B cell (primary cell): ENCODE measurements at regions not wholly inside any gene's neighbourhood (a gene's known extent, or its start where the extent isn't known, plus 50 kb on each side); places are given as distances from the start of the nearest gene placed in this dataset.

Source experiments
- CTCF ChIP-seq: fragments of 200-600 bp; IDR thresholded peaks from one replicate; pipeline ENCODE4 v1.8.0; 2022; ENCODE audit warnings: antibody characterized with exemption, mild to moderate bottlenecking
- EZH2 ChIP-seq: IDR thresholded peaks from 2 replicates; pipeline ENCODE4 v1.6.1; 2012; ENCODE audit warnings: borderline replicate concordance, low read depth, mild to moderate bottlenecking, moderate library complexity, low read length; ENCODE audit not compliant: insufficient read depth, poor library complexity, severe bottlenecking

- TF ChIP-seq CTCF: no peak
- no peak for TF ChIP-seq EZH2
Measured at GRCh38 chr13:73730014-73730413, 404.2 kb downstream of the KLF12 start.
